ENCODE measurements at regions not wholly inside any gene's neighbourhood (a gene's known extent, or its start where the extent isn't known, plus 50 kb on each side); places are given as distances from the start of the nearest gene placed in this dataset.

- TF ChIP-seq SNAI2 (CRISPR knock-in tag; IDR thresholded peaks at IDR 0.05) (no peak), CREB5 (CRISPR knock-in tag; IDR thresholded peaks at IDR 0.05; ENCODE audit: low read depth) (no peak)
- TF ChIP-seq, protein P1, sequence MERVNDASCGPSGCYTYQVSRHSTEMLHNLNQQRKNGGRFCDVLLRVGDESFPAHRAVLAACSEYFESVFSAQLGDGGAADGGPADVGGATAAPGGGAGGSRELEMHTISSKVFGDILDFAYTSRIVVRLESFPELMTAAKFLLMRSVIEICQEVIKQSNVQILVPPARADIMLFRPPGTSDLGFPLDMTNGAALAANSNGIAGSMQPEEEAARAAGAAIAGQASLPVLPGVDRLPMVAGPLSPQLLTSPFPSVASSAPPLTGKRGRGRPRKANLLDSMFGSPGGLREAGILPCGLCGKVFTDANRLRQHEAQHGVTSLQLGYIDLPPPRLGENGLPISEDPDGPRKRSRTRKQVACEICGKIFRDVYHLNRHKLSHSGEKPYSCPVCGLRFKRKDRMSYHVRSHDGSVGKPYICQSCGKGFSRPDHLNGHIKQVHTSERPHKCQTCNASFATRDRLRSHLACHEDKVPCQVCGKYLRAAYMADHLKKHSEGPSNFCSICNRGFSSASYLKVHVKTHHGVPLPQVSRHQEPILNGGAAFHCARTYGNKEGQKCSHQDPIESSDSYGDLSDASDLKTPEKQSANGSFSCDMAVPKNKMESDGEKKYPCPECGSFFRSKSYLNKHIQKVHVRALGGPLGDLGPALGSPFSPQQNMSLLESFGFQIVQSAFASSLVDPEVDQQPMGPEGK (CRISPR knock-in tag; IDR thresholded peaks at IDR 0.05; ENCODE audit: borderline replicate concordance) = no peak
Measured at GRCh38 chr11:79507706-79508105, 66.9 kb upstream of the TENM4 start.

Data from SK-N-SH treated with all-trans-retinoic acid at 6 μM for 48 hours (cell line).